Activated CD4-positive, alpha-beta T cell treated with anti-CD3 and anti-CD28 coated beads, Interleukin-2, Interleukin-4, amounts not matched to agents 100 ng/mL and 50 ng/mL, durations not matched to agents 16 hours and 8 hours (primary cell): ENCODE measurements at regions not wholly inside any gene's neighbourhood (a gene's known extent, or its start where the extent isn't known, plus 50 kb on each side); places are given as distances from the start of the nearest gene placed in this dataset.
A peak's percentile ranks its signal among the peaks of the same experiment; 100 is the strongest.

ENCODE experiments used
- DNase-seq: peaks from one replicate; pipeline ENCODE4 v3.0.0-alpha.2; 2020; ENCODE audit warnings: low spot score

DNA sequence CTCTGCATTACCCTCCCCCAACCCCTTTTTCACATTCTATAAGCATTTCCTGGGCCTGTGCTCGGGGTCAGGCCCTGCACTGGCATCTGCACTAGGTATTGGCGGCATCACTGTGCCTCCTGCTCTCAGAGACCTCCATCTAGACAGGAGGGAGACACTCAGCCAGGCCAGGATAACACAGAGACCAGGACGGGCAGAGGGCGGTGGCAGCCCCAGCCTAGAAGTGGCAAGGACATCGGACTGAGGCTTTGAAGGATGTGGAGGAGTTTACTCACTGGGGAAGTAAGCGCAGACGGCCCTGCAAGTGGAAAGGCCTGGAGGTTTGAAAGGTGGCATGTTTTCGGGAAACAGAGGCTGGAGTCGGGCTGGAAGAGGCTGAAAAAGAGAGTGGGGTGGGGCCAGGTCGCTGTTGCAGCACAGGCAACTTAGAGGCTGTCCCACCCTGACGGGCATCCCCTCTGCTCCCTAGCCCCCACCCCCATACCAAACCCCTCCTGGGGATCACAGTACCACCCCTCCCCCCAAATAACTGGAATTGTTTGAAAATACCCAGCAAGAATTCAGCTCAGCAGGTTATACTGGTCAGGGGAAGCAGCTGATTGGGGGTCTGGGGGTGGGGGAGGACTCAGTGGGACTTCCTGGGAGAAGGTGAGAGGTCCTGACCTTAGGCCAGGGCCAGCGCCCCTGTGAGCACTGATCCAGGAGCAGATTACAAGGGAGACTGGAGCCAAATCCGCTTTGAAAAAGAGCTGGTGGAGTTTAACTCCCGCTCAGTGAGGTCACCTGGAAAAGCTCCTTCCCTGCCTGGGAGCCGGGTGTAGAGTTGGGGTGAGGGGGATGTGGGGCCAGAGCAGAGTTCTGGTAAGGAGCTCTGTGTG lies 121.8 kb upstream of the WNT4 start:
- DNase-seq, result no peak

- no peak for DNase-seq
These were observed 123.2 kb upstream of the WNT4 start for GRCh38 chr1:22266141-22266540.

DNA sequence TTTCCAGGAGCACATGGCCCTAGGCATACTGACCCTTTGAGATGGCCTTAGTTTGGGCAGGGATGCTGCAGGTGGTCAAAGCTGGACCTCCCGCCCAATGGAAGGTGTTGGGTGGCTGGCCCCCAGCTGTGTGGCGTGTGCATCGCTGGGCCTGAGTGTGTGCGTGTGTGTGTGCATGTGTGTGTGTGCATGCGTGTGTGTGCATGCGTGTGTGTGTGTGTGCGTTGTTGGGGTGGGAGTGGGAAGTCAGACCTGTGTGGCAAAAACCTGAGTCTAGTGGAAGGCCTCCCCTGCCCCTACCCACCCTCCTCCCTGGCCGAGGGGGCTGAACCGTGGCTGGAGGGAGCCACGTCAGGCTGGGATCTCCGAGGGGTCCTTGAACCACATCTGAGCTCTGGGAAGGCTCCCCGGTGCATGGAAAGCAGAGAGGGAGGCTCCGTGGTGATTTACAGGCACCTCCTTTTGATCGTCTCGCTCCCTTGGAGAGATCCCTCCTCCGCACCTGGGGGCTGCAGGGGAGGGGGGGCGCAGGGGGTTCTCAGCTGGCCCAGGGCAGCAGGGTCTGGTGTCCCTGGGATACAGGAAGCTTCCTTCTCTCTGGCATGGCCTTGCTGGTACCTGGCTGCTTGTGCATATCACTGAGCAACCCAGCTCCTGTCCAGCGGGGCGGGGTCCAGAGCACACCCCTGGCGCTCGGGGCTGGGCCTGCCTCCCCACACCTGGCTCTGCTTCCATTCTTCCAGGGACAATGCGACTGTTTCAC lies 124.7 kb upstream of the WNT4 start:
- DNase-seq, result no peak

- DNase-seq, result no peak
These were observed 125.4 kb upstream of the WNT4 start for GRCh38 chr1:22268327-22268726.

- DNase-seq, result no peak
These were observed 129.2 kb upstream of the WNT4 start for GRCh38 chr1:22271847-22272801.

- no peak for DNase-seq
These were observed 131.1 kb upstream of the WNT4 start for GRCh38 chr1:22273686-22274681.

- no peak for DNase-seq
These were observed 132.3 kb upstream of the WNT4 start for GRCh38 chr1:22275167-22275566.

DNA sequence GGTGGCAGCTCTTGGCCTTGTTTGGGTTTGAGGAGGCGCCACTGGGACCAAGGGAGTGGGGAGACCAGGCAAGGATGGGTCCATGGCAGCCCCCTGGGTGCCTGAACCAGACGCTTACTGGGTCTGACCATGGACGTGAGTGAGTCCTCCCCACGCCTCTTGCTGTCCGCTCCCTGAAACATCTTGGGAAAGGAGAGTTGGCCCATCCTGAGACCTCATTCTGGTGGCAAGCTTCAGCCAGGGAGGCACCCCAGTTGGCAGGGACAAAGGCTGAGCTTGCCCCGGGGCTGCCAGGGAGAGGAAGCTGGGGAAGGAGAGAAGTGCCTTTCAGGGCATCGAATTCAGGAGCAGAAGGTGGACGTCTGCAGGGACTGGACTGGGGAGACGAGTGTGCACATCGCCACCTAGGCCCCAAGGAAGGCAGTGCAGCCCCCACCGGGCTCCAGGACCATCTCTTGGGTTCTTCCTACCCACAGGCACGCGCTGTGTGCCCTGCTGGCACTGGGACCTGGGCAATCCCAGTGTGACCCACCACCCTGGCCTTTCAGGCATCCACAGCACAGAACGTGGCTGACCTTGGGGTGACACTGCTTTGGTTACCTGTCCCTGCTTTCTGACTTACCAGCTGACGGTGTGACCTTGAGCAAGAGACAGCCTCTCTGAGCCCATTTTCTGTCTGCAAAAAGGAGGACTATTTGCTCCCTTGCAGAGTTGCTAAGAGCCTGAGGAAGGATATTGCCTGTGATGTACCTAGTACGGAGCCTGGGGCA lies 132.9 kb upstream of the WNT4 start:
- DNase-seq, result peak; percentile 43

GRCh38 chr1:22276396-22276748 lies 133.5 kb upstream of the WNT4 start:
- DNase-seq, result no peak

GRCh38 chr1:22277662-22278061 lies 134.8 kb upstream of the WNT4 start:
- no peak for DNase-seq

DNA sequence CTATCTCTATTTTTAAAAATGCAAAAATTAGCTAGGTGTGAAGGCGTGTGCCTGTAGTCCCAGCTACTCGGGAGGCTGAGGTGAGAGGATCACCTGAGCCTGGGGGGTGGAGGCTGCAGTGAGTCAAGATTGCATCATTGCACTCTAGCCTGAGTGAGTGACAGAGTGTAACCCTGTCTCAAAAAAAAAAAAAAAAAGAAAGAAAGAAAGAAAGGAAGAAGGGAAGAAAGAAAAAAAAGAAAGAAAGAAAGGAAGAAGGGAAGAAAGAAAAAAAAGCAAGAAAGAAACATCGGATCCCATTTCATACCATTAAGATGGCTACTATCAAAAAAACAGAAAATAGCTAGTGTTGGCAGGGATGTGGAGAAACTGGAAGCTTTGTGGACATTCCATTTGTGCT lies 136.8 kb upstream of the WNT4 start:
- no peak for DNase-seq

DNA sequence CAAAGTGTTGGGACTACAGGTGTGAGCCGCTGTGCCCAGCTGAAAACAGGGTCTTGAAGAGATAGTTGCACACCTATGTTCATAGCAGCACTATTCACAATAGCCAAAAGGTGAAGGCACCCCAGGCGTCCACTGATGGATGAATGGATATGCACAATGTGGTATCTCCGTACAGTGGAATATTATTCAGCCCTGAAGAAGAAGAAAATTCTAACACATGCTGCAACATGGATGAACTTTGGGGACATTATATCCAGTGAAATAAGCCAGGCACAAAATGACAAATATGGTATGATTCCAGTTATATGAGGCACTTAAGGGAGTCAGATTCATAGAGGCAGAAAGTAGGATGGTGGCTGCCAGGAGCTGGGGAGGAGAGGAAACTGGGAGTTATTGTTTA lies 137.6 kb upstream of the WNT4 start:
- no peak for DNase-seq

DNA sequence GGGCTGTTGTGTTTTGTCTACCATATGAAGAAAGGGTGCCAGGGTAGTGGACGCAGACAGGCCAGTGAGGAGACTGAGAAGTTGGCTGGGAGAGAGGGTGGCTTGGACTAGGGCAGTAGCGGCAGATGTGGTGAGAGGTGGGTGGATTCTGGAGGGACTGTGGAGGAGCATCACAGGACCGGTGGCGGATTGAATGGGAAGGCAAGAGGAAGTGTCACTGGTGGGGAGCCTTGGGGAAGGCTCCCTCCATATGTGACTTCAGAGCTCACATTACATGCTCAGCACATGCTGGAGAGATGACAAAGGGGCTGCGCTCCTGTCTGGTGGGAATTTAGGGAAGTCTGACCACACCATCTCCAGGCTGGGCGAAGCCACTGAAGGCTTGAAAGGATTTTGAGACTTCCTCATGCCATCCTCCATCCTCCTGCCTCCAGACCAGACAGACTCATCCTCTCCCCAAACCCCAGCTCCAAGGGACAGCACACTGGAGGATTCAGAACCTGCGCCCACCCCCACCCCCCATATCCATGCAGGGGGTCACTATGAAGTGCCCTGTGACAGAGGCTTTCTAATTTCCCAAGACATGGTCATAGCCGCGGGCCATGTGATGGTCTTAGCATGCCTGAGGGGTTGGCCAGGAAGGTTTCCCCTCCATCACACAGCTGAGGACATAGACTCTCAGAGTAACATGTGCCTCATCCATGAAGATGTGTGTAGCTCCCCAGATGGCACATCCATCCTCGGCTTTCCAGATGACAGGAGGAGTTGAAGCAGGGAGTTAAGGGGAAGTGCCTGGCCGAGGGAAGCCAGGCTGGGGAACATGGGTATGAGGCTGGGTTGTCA lies 138.8 kb upstream of the WNT4 start:
- no peak for DNase-seq

DNA sequence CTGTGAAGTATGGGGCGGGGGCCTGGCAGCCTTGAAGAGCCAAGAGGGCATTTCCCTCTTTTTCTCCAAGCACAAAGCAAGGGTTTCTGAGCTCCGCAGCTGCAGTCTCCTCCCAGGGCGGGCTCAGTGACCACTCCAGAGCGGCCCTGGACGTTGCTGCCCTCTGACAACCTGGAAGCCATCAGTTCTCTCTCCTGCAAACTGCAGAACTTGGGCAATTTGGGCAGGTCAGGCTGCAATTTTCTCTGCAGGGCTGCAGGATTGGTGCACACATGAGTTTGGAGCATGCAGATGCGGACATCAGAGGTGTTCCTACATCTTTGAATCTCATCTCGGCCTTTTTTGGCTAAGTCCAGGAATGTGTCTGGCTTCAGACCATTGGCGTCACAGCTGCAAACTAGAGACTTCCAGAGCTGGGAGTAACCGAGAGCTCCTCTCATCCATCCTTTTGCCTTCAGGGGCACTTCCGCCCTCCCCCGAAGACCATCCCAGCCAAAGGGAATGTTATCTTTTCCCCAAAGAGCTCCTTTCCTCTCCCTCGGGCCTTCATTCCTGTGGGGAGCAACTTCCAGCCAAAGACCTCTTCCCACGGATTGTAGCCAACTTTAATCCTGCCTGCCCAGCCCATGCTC lies 139.6 kb upstream of the WNT4 start:
- no peak for DNase-seq

GRCh38 chr1:22283596-22283995 lies 140.7 kb upstream of the WNT4 start:
- DNase-seq, result no peak

- no peak for DNase-seq
These were observed 141.3 kb upstream of the WNT4 start for GRCh38 chr1:22284236-22284635.

DNA sequence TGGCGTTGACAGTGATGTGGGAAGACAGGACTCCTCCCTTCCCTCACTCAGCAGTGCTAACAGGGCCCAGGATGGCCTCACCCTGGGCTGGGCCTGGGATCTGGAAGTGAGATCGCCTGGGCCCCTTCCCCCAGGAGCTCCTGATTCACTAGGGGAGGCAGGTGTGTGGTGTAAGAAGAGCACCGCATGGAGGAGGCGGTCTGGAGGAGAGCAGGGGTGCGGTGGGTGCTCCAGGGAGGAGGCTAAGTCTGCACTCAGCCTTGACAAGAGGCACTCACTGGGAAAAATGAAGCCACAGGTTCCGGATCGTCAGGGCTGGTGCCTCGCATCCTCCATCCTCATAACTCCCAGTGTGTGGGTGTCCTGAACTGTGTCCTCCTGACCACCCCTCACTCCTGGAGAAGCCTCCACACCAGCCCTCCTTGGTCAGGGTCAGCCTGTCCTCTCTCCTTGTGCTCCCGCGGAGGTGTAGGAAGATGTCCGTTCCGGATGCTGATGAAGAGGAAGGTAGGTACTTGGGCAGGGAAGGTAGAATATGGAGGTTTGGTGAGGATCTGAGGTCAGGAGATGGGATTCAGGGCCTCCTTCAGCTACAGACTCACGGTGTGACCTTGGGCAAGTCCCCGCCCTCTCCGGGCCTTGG lies 142.1 kb upstream of the WNT4 start:
- DNase-seq, result no peak
